Daoy (cell line): ENCODE measurements at regions not wholly inside any gene's neighbourhood (a gene's known extent, or its start where the extent isn't known, plus 50 kb on each side); places are given as distances from the start of the nearest gene placed in this dataset.
A peak's percentile ranks its signal among the peaks of the same experiment; 100 is the strongest.
"Not testable (repeated sequence)": the region's sequence is repeated elsewhere in the genome, so short reads cannot be mapped to it uniquely, and the experiment has no call there.

ENCODE experiments used
- DNase-seq: peaks from one replicate; pipeline ENCODE4 v3.0.0-alpha.2; 2015; ENCODE audit warnings: low read depth

GRCh38 chr19:40940771-40941170 is 50.3 kb upstream of the CYP2B6 start:
- peak; percentile 74 for DNase-seq

DNA sequence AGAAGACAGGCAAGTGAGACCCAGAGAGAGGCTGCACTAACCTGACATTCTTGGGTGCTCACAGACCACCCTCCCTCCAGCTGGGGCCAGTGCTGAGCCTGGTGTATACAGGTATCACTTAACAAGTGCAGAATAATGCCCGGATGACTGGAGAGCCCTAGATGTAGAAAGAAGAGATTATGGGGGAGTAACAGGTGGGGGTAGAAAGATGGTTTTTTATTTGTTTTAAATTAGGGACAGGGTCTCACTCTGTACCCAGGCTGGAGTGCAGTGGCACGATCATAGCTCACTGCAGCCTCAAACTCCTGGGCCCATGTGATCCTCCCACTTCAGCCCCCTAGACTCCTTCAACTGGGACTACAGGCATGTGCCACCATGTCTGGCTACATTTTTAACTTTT is 53.1 kb upstream of the CYP2B6 start:
- not testable (repeated sequence) for DNase-seq

GRCh38 chr19:40936755-40937154 is 54.3 kb upstream of the CYP2B6 start:
- no peak for DNase-seq

GRCh38 chr19:40933025-40933424 is 51.0 kb upstream of the CYP2A7 start:
- peak; percentile 86 for DNase-seq

DNA sequence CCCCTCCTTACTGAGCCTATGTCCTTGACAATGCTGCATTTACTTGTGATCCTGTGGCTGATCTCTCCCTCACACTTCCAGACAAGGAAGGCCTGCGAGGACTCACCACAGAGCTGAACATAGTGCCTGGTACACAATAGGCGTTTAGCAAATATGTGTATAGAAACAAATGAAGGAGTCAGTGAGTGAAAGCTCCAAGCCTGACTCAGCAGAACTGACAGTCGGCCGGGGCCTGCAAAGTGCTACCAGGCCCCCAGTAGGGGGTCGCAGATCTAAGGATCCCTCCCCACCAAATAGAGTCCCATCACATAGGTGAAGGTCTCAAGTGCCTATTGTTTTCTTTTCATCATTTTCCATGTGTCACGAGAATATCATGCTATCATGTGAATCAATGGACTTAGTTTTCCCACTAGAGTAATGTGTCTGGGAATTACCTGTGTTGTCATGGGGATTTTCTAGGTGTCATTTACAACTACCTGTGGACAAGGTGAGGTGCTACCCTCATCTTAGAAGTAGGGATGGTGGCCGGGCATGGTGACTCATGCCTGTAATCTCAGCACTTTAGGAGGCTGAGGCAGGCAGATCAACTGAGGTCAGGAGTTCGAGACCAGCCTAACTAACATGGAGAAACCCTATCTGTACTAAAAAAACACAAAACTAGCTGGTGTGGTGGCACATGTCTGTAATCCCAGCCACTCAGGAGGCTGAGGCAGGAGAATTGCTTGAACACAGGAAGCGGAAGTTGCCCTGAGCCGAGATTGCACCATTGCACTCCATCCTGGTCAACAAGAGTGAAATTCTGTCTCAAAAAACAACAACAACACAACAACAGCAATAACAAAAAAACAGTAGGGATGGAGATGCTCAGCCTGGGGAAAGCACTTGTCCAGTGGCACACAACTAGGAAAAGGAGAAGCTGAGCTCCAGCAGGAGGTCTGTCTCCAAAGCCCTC is 50.3 kb upstream of the CYP2A7 start:
- no peak for DNase-seq
